PC-9 (cell line): ENCODE measurements at regions not wholly inside any gene's neighbourhood (a gene's known extent, or its start where the extent isn't known, plus 50 kb on each side); places are given as distances from the start of the nearest gene placed in this dataset.

Experiments
- BruUV-seq: library from RNA; stranded (reverse); fragments of 400-500 nt; replicated peaks from 2 replicates; lab custom pipeline; 2021; lab: Mats Ljungman, UMichigan
- CTCF ChIA-PET: fragments of 300-600 bp; sonication (Branson Sonifier 250); formaldehyde crosslinking; loops from one replicate; lab custom pipeline; 2022; ENCODE audit warnings: antibody characterized with exemption; lab: Charles Lee
- POLR2A ChIA-PET: fragments of 300-600 bp; sonication (Branson Sonifier 250); formaldehyde crosslinking; loops from one replicate; lab custom pipeline; 2022; ENCODE audit warnings: antibody characterized with exemption; ENCODE audit not compliant: unreplicated experiment; lab: Charles Lee
- DNase-seq, 2 experiments: peaks; one replicate each; pipeline versions ENCODE4 v3.0.0 to v3.0.0-alpha.2; 2015 to 2022; ENCODE audit warnings: mixed read lengths in 1 of 2
- H2AFZ ChIP-seq: fragments of 200-600 bp; sonication (generic); 2 replicates; pipeline ENCODE4 v1.8.1; 2017; ENCODE audit warnings: antibody characterized with exemption
- H3F3A ChIP-seq: fragments of 200-600 bp; sonication (generic); 2 replicates; pipeline ENCODE4 v1.8.1; 2017; ENCODE audit warnings: antibody characterized with exemption, mild to moderate bottlenecking, low read depth; ENCODE audit not compliant: insufficient read depth
- H3K27ac ChIP-seq: fragments of 200-600 bp; sonication (generic); 2 replicates; pipeline ENCODE4 v1.6.1; 2016; ENCODE audit warnings: mixed run types
- H3K27me3 ChIP-seq: fragments of 200-600 bp; sonication (generic); 2 replicates; pipeline ENCODE4 v1.6.1; 2016; ENCODE audit warnings: low read depth, mixed run types; ENCODE audit not compliant: insufficient read depth
- H3K36me3 ChIP-seq: fragments of 200-600 bp; sonication (generic); 2 replicates; pipeline ENCODE4 v1.6.1; 2016; ENCODE audit warnings: low read depth, mixed run types
- H3K4me1 ChIP-seq: fragments of 200-600 bp; sonication (generic); replicated peaks from 2 replicates; pipeline ENCODE4 v1.6.1; 2016; ENCODE audit warnings: mixed run types; ENCODE audit not compliant: insufficient read depth
- H3K4me2 ChIP-seq: fragments of 200-600 bp; sonication (generic); 2 replicates; pipeline ENCODE4 v1.6.1; 2017; ENCODE audit warnings: mixed run types
- H3K4me3 ChIP-seq: fragments of 200-600 bp; sonication (generic); 2 replicates; pipeline ENCODE4 v1.6.1; 2016; ENCODE audit warnings: mixed run types
- H3K79me2 ChIP-seq: fragments of 200-600 bp; sonication (generic); 2 replicates; pipeline ENCODE4 v1.6.1; 2017; ENCODE audit warnings: low read depth, mixed run types
- H3K9me2 ChIP-seq: fragments of 200-600 bp; sonication (generic); 2 replicates; pipeline ENCODE4 v1.8.1; 2017; ENCODE audit warnings: mild to moderate bottlenecking; ENCODE audit not compliant: insufficient read depth
- H3K9me3 ChIP-seq: fragments of 200-600 bp; sonication (generic); 2 replicates; pipeline ENCODE4 v1.8.1; 2016; ENCODE audit warnings: low read depth; ENCODE audit not compliant: insufficient read depth
- H4K20me1 ChIP-seq: fragments of 200-600 bp; sonication (generic); 2 replicates; pipeline ENCODE4 v1.8.1; 2017; ENCODE audit not compliant: insufficient read depth
- CTCF ChIP-seq: fragments of 200-600 bp; sonication (generic); conservative IDR thresholded peaks from 2 replicates; pipeline ENCODE4 v1.6.1; 2017; ENCODE audit warnings: mixed run types, antibody characterized with exemption, mild to moderate bottlenecking, moderate library complexity
- EZH2 ChIP-seq: fragments of 200-600 bp; sonication (generic); IDR thresholded peaks from 2 replicates; pipeline ENCODE4 v1.8.0; 2017; ENCODE audit warnings: antibody characterized with exemption, low read depth
- intact Hi-C: fragments of 100-400 bp; cut with micrococcal nuclease; formaldehyde crosslinking; loops from one replicate; pipeline ENCODE4 v1.10.0; 2022; ENCODE audit not compliant: unreplicated experiment

GRCh38 chr2:155043097-155043496, 344.6 kb downstream of the KCNJ3 start:
- Histone ChIP-seq H3K4me2 (no peak overlapping the region), H3K36me3 (no peaks in the 10 kb centered on the region), H3F3A (no peaks in the 10 kb centered on the region), H4K20me1 (no peaks in the 10 kb centered on the region), H3K9me2 (no peaks in the 10 kb centered on the region), H3K4me1 (no peaks in the 10 kb centered on the region), H3K27me3 (no peaks in the 10 kb centered on the region), H3K9me3 (no peaks in the 10 kb centered on the region), H3K27ac (no peak overlapping the region), H2AFZ (no peak overlapping the region), H3K4me3 (no peak overlapping the region), H3K79me2 (no peaks in the 10 kb centered on the region)
- TF ChIP-seq EZH2 (no peak), CTCF (no peak)
- intact Hi-C loops = no loop called here
- ChIA-PET CTCF (no interaction called here), POLR2A (no interaction called here)
- DNase-seq = no peak
- no TSS peak for BruUV-seq

DNA sequence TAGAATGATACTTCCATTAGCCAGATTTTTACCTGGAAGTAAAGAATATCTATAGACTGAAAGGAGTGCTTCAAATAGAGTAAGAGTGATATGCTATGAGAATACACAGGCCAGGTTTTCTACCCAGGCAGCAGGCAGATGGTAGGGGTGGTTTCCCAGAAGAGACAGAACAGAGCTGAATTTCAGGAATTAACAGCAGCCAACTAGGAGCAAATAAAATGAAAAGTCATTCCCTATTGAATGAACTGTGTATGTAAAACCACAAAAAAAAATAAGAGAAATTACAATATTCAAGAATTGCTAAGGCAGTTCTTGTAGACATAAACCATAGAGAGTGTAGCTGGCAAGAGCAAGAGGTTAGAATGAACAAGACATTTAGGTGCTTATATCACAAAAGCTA, 336.8 kb downstream of the KCNJ3 start:
- no TSS peak for BruUV-seq
- POLR2A ChIA-PET = no interaction called here
- no peak for DNase-seq
- Histone ChIP-seq H2AFZ (no peak overlapping the region), H3K4me1 (no peaks in the 10 kb centered on the region), H3K27ac (no peak overlapping the region), H3K36me3 (no peaks in the 10 kb centered on the region), H3K4me2 (no peak overlapping the region), H3F3A (no peaks in the 10 kb centered on the region), H3K9me3 (no peaks in the 10 kb centered on the region), H3K27me3 (no peaks in the 10 kb centered on the region), H3K4me3 (no peak overlapping the region), H4K20me1 (no peaks in the 10 kb centered on the region), H3K79me2 (no peaks in the 10 kb centered on the region), H3K9me2 (no peaks in the 10 kb centered on the region)
- intact Hi-C loops = no loop called here
- TF ChIP-seq CTCF = no peak
- TF ChIP-seq EZH2 = no peak
- CTCF ChIA-PET = no interaction called here

- no peaks in the 10 kb centered on the region for H3F3A ChIP-seq
- H3K79me2 ChIP-seq = no peaks in the 10 kb centered on the region
- H3K9me3 ChIP-seq = no peaks in the 10 kb centered on the region
- no peak overlapping the region for H2AFZ ChIP-seq
- intact Hi-C loops = no loop called here
- no peaks in the 10 kb centered on the region for H3K36me3 ChIP-seq
- no peak overlapping the region for H3K27ac ChIP-seq
- TF ChIP-seq CTCF (no peak), EZH2 (no peak)
- no peaks in the 10 kb centered on the region for H4K20me1 ChIP-seq
- H3K4me1 ChIP-seq = no peaks in the 10 kb centered on the region
- no peak overlapping the region for H3K4me2 ChIP-seq
- H3K4me3 ChIP-seq = no peak overlapping the region
- POLR2A ChIA-PET = no interaction called here
- DNase-seq = no peak
- no peaks in the 10 kb centered on the region for H3K27me3 ChIP-seq
- no TSS peak for BruUV-seq
- CTCF ChIA-PET = no interaction called here
- H3K9me2 ChIP-seq = no peaks in the 10 kb centered on the region
Measured at GRCh38 chr2:155033652-155034051, 335.2 kb downstream of the KCNJ3 start.
